Endothelial cell of umbilical vein (primary cell): ENCODE measurements at regions not wholly inside any gene's neighbourhood (a gene's known extent, or its start where the extent isn't known, plus 50 kb on each side); places are given as distances from the start of the nearest gene placed in this dataset.

Experiments
- BruUV-seq: library from RNA; stranded (reverse); fragments of 400-500 nt; replicated peaks from 2 replicates; lab custom pipeline; 2021; lab: Mats Ljungman, UMichigan
- CTCF ChIA-PET: fragments of 300-600, 350-600 bp; sonication (Branson Sonifier 250); formaldehyde crosslinking; loops from one replicate; lab custom pipeline; 2021; ENCODE audit warnings: antibody characterized with exemption, inconsistent platforms; lab: Charles Lee
- POLR2A ChIA-PET: fragments of 300-600, 350-600 bp; sonication (Branson Sonifier 250); formaldehyde crosslinking; loops from one replicate; lab custom pipeline; 2021; ENCODE audit warnings: antibody characterized with exemption, inconsistent platforms; lab: Charles Lee
- DNase-seq: peaks from one replicate; pipeline ENCODE4 v3.0.0-alpha.2; 2011; ENCODE audit warnings: low read depth, low spot score
- FAIRE-seq: peaks from 2 replicates; lab custom pipeline; 2011; peaks lifted over from hg19 to GRCh38; lab: Jason Lieb, UNC
- H2AFZ ChIP-seq: 2 replicates; pipeline ENCODE4 v1.6.0; 2012; ENCODE audit warnings: low read depth, low read length, control low read depth, inconsistent platforms
- H3K27ac ChIP-seq: 2 replicates; pipeline ENCODE4 v1.5.1; 2011; ENCODE audit warnings: low read depth, mild to moderate bottlenecking, control low read depth, low read length, moderate library complexity; ENCODE audit not compliant: insufficient read depth
- H3K27me3 ChIP-seq, 2 experiments: 2 replicates each; pipeline versions ENCODE4 v1.6.0 to v1.6.1; 2011; ENCODE audit warnings: low read length in 2 of 2, mixed read lengths in 1 of 2; ENCODE audit not compliant: control insufficient read depth in 2 of 2, insufficient read depth in 2 of 2
- H3K36me3 ChIP-seq, 2 experiments: 2 replicates in 1 of 2; 3 replicates in 1 of 2; pipeline ENCODE4 v1.5.1; 2011; ENCODE audit warnings: low read length in 2 of 2, mild to moderate bottlenecking in 1 of 2, moderate library complexity in 1 of 2; ENCODE audit not compliant: control insufficient read depth in 2 of 2, insufficient read depth in 2 of 2; ENCODE audit errors: extremely low read depth in 1 of 2
- H3K4me1 ChIP-seq: 3 replicates; pipeline ENCODE4 v1.5.1; 2011; ENCODE audit warnings: mild to moderate bottlenecking, low read length; ENCODE audit not compliant: control insufficient read depth, insufficient read depth; ENCODE audit errors: extremely low read depth
- H3K4me2 ChIP-seq: 2 replicates; pipeline ENCODE4 v1.6.1; 2011; ENCODE audit warnings: low read length, control low read depth, mixed read lengths; ENCODE audit not compliant: insufficient read depth
- H3K4me3 ChIP-seq, 3 experiments: fragments of 200-600 bp in 1 of 3; sonication (generic), shearing (Covaris generic) in 1 of 3; replicated peaks in 1 of 3; 2 replicates each; pipeline ENCODE4 v1.5.1; 2011 to 2016; ENCODE audit warnings: control low read depth in 3 of 3, low read length in 3 of 3, mild to moderate bottlenecking in 2 of 3, inconsistent platforms in 1 of 3, low read depth in 1 of 3, moderate library complexity in 1 of 3; ENCODE audit not compliant: insufficient read depth in 1 of 3
- H3K79me2 ChIP-seq: 2 replicates; pipeline ENCODE4 v1.6.0; 2012; ENCODE audit warnings: low read length, inconsistent platforms; ENCODE audit not compliant: control insufficient read depth, insufficient read depth
- H3K9ac ChIP-seq: replicated peaks from 2 replicates; pipeline ENCODE3; 2011; ENCODE audit warnings: low read length, control low read depth; ENCODE audit not compliant: insufficient read depth; ENCODE audit errors: extremely low read depth
- H3K9me1 ChIP-seq: replicated peaks from 3 replicates; pipeline ENCODE4 v1.6.0; 2011; ENCODE audit warnings: mild to moderate bottlenecking, low read length; ENCODE audit not compliant: control insufficient read depth, insufficient read depth; ENCODE audit errors: extremely low read depth
- H3K9me3 ChIP-seq: replicated peaks from 2 replicates; pipeline ENCODE4 v1.5.1; 2012; ENCODE audit warnings: low read length, inconsistent platforms; ENCODE audit not compliant: control insufficient read depth, insufficient read depth
- H4K20me1 ChIP-seq: replicated peaks from 2 replicates; pipeline ENCODE3; 2011; ENCODE audit warnings: mild to moderate bottlenecking, low read length; ENCODE audit not compliant: control insufficient read depth, insufficient read depth; ENCODE audit errors: extremely low read depth
- CTCF ChIP-seq, 2 donors: IDR thresholded peaks; 1 replicate in 1 of 2; 2 replicates in 1 of 2; pipeline ENCODE4 v1.5.1; 2011; ENCODE audit warnings: low read length in 2 of 2, mild to moderate bottlenecking in 2 of 2, moderate library complexity in 2 of 2, control low read depth in 1 of 2, inconsistent platforms in 1 of 2, low read depth in 1 of 2; ENCODE audit not compliant: insufficient read depth in 1 of 2; ENCODE audit errors: extremely low read depth in 1 of 2
- EZH2 ChIP-seq: IDR thresholded peaks from 2 replicates; pipeline ENCODE4 v1.6.1; 2012; ENCODE audit warnings: borderline replicate concordance, low read depth, mild to moderate bottlenecking, moderate library complexity, low read length, inconsistent platforms; ENCODE audit not compliant: severe bottlenecking
- FOS ChIP-seq: IDR thresholded peaks from 2 replicates; pipeline ENCODE4 v1.6.1; 2011; ENCODE audit warnings: mild to moderate bottlenecking, low read length, moderate library complexity, borderline replicate concordance; ENCODE audit not compliant: insufficient read depth
- GATA2 ChIP-seq: IDR thresholded peaks from 2 replicates; pipeline ENCODE4 v1.7.0; 2011; ENCODE audit warnings: low read depth, mild to moderate bottlenecking, moderate library complexity, mixed read lengths, low read length; ENCODE audit not compliant: insufficient read length, insufficient read depth
- JUN ChIP-seq: IDR thresholded peaks from 2 replicates; pipeline ENCODE4 v1.6.1; 2011; ENCODE audit warnings: borderline replicate concordance, low read depth; ENCODE audit not compliant: insufficient read length, insufficient read depth
- MAX ChIP-seq: IDR thresholded peaks from 2 replicates; pipeline ENCODE4 v1.6.1; 2011; ENCODE audit not compliant: insufficient read depth, insufficient read length
- MYC ChIP-seq: IDR thresholded peaks from one replicate; pipeline ENCODE4 v1.6.1; 2011; ENCODE audit warnings: mild to moderate bottlenecking, low read depth, low read length
- POLR2A ChIP-seq: IDR thresholded peaks from 2 replicates; pipeline ENCODE4 v1.6.1; 2012; ENCODE audit warnings: low read depth, mild to moderate bottlenecking, control low read depth, low read length
- POLR2AphosphoS5 ChIP-seq: IDR thresholded peaks from 2 replicates; pipeline ENCODE4 v1.6.1; 2012; ENCODE audit warnings: low read depth, mild to moderate bottlenecking, control low read depth, low read length, moderate library complexity; ENCODE audit not compliant: insufficient read depth
- dilution Hi-C: fragments of 300-500 bp; cut with MboI; formaldehyde crosslinking; loops from one replicate; pipeline ENCODE4 v1.15.0; 2019; ENCODE audit warnings: low sequenced_read_pairs; ENCODE audit not compliant: extremely low pct_ligation_motif_present
- intact Hi-C: fragments of 100-400 bp; cut with micrococcal nuclease; formaldehyde crosslinking; loops from one replicate; pipeline ENCODE4 v1.10.0; 2022

GRCh38 chr11:22926341-22926740 lies 66.1 kb upstream of the CCDC179 start:
- dilution Hi-C loops, result no loop called here
- Histone ChIP-seq H3K9me1 (no peaks in the 10 kb centered on the region), H3K9ac (no peak overlapping the region), H3K4me1 (peaks cover 8% of the 10 kb centered on the region), H3K27me3 (no peaks in the 10 kb centered on the region), H3K79me2 (no peaks in the 10 kb centered on the region), H4K20me1 (no peaks in the 10 kb centered on the region), H3K4me2 (no peak overlapping the region), H3K4me3 (no peak overlapping the region), H3K9me3 (no peaks in the 10 kb centered on the region), H3K27ac (no peak overlapping the region), H3K36me3 (no peaks in the 10 kb centered on the region), H2AFZ (no peak overlapping the region)
- intact Hi-C loops, result no loop called here
- ChIA-PET POLR2A (no interaction called here), CTCF (no interaction called here)
- FAIRE-seq (no peak), DNase-seq (no peak)
- TF ChIP-seq POLR2AphosphoS5 (no peak), POLR2A (no peak), CTCF (IDR thresholded peaks at IDR 0.05; ENCODE audit: extremely low read depth in 1 of 2, insufficient read depth in 1 of 2, low read depth in 1 of 2, low read length in 2 of 2) (no peak), MAX (no peak), FOS (no peak), EZH2 (no peak)
- BruUV-seq, result no TSS peak

GRCh38 chr11:22927793-22928192 lies 67.5 kb upstream of the CCDC179 start:
- Histone ChIP-seq H3K79me2 (no peaks in the 10 kb centered on the region), H2AFZ (peak overlapping the region; percentile 40), H3K27me3 (no peaks in the 10 kb centered on the region), H3K36me3 (no peaks in the 10 kb centered on the region), H4K20me1 (no peaks in the 10 kb centered on the region), H3K4me3 (no peak overlapping the region), H3K27ac (no peak overlapping the region), H3K4me2 (no peak overlapping the region), H3K9me3 (no peaks in the 10 kb centered on the region), H3K9me1 (no peaks in the 10 kb centered on the region), H3K4me1 (peaks cover 8% of the 10 kb centered on the region), H3K9ac (no peak overlapping the region)
- no peak for TF ChIP-seq EZH2
- no peak for TF ChIP-seq JUN
- TF ChIP-seq GATA2, result no peak
- no peak for TF ChIP-seq POLR2AphosphoS5
- no peak for TF ChIP-seq CTCF (IDR thresholded peaks at IDR 0.05; ENCODE audit: extremely low read depth in 1 of 2, insufficient read depth in 1 of 2, low read depth in 1 of 2, low read length in 2 of 2)
- no peak for TF ChIP-seq FOS
- TF ChIP-seq POLR2A, result no peak
- no peak for TF ChIP-seq MAX
- TF ChIP-seq MYC, result no peak
- BruUV-seq, result no TSS peak
- ChIA-PET POLR2A (no interaction called here), CTCF (interaction anchor here (1.7 to 2.6 kb wide), 2 partner anchors 13 to 52 kb away, joined by 5 to 8 read pairs; no protein-coding TSS in a partner anchor)
- intact Hi-C loops, result no loop called here
- FAIRE-seq (peak; percentile 8), DNase-seq (no peak)
- dilution Hi-C loops, result no loop called here
